ENCODE measurements at regions not wholly inside any gene's neighbourhood (a gene's known extent, or its start where the extent isn't known, plus 50 kb on each side); places are given as distances from the start of the nearest gene placed in this dataset.
"Not testable (repeated sequence)": the region's sequence is repeated elsewhere in the genome, so short reads cannot be mapped to it uniquely, and the experiment has no call there.

GRCh38 chr6:67952121-67952520 is 683.0 kb upstream of the ADGRB3 start:
- no peak overlapping the region for H3K27ac Mint-ChIP-seq
- H3K27me3 Mint-ChIP-seq, result no peaks in the 10 kb centered on the region
- DNase-seq, result no peak
- CTCF ChIA-PET, result no interaction called here
- H3K36me3 Mint-ChIP-seq (ENCODE audit: low read depth), result no peaks in the 10 kb centered on the region
- no peak overlapping the region for H3K4me3 Mint-ChIP-seq
- H3K4me1 Mint-ChIP-seq, result no peaks in the 10 kb centered on the region
- POLR2A ChIA-PET, result no interaction called here
- peaks cover 7% of the 10 kb centered on the region for H3K9me3 Mint-ChIP-seq

GRCh38 chr6:67947762-67948161 is 687.3 kb upstream of the ADGRB3 start:
- H3K27ac Mint-ChIP-seq; H3K36me3 Mint-ChIP-seq (ENCODE audit: low read depth); POLR2A ChIA-PET; H3K4me1 Mint-ChIP-seq; H3K4me3 Mint-ChIP-seq; H3K27me3 Mint-ChIP-seq; H3K9me3 Mint-ChIP-seq; CTCF ChIA-PET; DNase-seq: not testable (repeated sequence)

- H3K27me3 Mint-ChIP-seq, result no peaks in the 10 kb centered on the region
- H3K4me1 Mint-ChIP-seq, result no peaks in the 10 kb centered on the region
- CTCF ChIA-PET, result no interaction called here
- H3K9me3 Mint-ChIP-seq, result peaks cover 7% of the 10 kb centered on the region
- no peak for DNase-seq
- no peak overlapping the region for H3K4me3 Mint-ChIP-seq
- POLR2A ChIA-PET, result no interaction called here
- no peak overlapping the region for H3K27ac Mint-ChIP-seq
- H3K36me3 Mint-ChIP-seq (ENCODE audit: low read depth), result no peaks in the 10 kb centered on the region
Observed at GRCh38 chr6:67935976-67936477, 699.1 kb upstream of the ADGRB3 start.

GRCh38 chr6:67933278-67933677 is 701.8 kb upstream of the ADGRB3 start:
- no peaks in the 10 kb centered on the region for H3K36me3 Mint-ChIP-seq (ENCODE audit: low read depth)
- H3K9me3 Mint-ChIP-seq, result peaks cover 6% of the 10 kb centered on the region
- no peak overlapping the region for H3K27ac Mint-ChIP-seq

GRCh38 chr6:67922588-67922987 is 712.5 kb upstream of the ADGRB3 start:
- POLR2A ChIA-PET; H3K4me1 Mint-ChIP-seq; H3K27ac Mint-ChIP-seq; CTCF ChIA-PET; DNase-seq; H3K4me3 Mint-ChIP-seq; H3K36me3 Mint-ChIP-seq (ENCODE audit: low read depth); H3K27me3 Mint-ChIP-seq: not testable (repeated sequence)
- H3K9me3 Mint-ChIP-seq, result peaks cover 14% of the 10 kb centered on the region

More at GRCh38 chr6:67933278-67933677, 701.8 kb upstream of the ADGRB3 start:
- Mint-ChIP-seq H3K4me3 (no peak overlapping the region), H3K27me3 (no peaks in the 10 kb centered on the region), H3K4me1 (no peaks in the 10 kb centered on the region)
- CTCF ChIA-PET, result no interaction called here
- POLR2A ChIA-PET, result no interaction called here
- no peak for DNase-seq

- H3K36me3 Mint-ChIP-seq (ENCODE audit: low read depth); H3K27ac Mint-ChIP-seq; H3K4me1 Mint-ChIP-seq; H3K27me3 Mint-ChIP-seq; POLR2A ChIA-PET; CTCF ChIA-PET; DNase-seq; H3K4me3 Mint-ChIP-seq: not testable (repeated sequence)
- H3K9me3 Mint-ChIP-seq, result peaks cover 14% of the 10 kb centered on the region
Observed at GRCh38 chr6:67920040-67920439, 715.0 kb upstream of the ADGRB3 start.

GRCh38 chr6:67916399-67916798 is 718.7 kb upstream of the ADGRB3 start:
- H3K27me3 Mint-ChIP-seq, result no peaks in the 10 kb centered on the region
- H3K27ac Mint-ChIP-seq, result no peak overlapping the region
- H3K4me1 Mint-ChIP-seq, result no peaks in the 10 kb centered on the region
- POLR2A ChIA-PET, result no interaction called here
- DNase-seq, result no peak
- CTCF ChIA-PET, result no interaction called here
- no peak overlapping the region for H3K4me3 Mint-ChIP-seq
- H3K36me3 Mint-ChIP-seq (ENCODE audit: low read depth), result no peaks in the 10 kb centered on the region
- H3K9me3 Mint-ChIP-seq, result peaks cover 17% of the 10 kb centered on the region

GRCh38 chr6:67914419-67914818 is 720.7 kb upstream of the ADGRB3 start:
- no peaks in the 10 kb centered on the region for H3K27me3 Mint-ChIP-seq
- ChIA-PET POLR2A (no interaction called here), CTCF (no interaction called here)
- no peak for DNase-seq
- H3K9me3 Mint-ChIP-seq, result peaks cover 15% of the 10 kb centered on the region
- no peaks in the 10 kb centered on the region for H3K4me1 Mint-ChIP-seq
- no peak overlapping the region for H3K27ac Mint-ChIP-seq
- no peaks in the 10 kb centered on the region for H3K36me3 Mint-ChIP-seq (ENCODE audit: low read depth)
- H3K4me3 Mint-ChIP-seq, result no peak overlapping the region

GRCh38 chr6:67909354-67909753 is 725.7 kb upstream of the ADGRB3 start:
- Mint-ChIP-seq H3K36me3 (ENCODE audit: low read depth) (no peaks in the 10 kb centered on the region), H3K27me3 (no peaks in the 10 kb centered on the region), H3K4me1 (no peaks in the 10 kb centered on the region), H3K27ac (no peak overlapping the region), H3K9me3 (peaks cover 3% of the 10 kb centered on the region), H3K4me3 (no peak overlapping the region)
- DNase-seq, result no peak
- ChIA-PET POLR2A (no interaction called here), CTCF (no interaction called here)

- DNase-seq, result no peak
- Mint-ChIP-seq H3K9me3 (peaks cover 3% of the 10 kb centered on the region), H3K27me3 (no peaks in the 10 kb centered on the region), H3K4me1 (no peaks in the 10 kb centered on the region), H3K27ac (no peak overlapping the region), H3K4me3 (no peak overlapping the region), H3K36me3 (ENCODE audit: low read depth) (no peaks in the 10 kb centered on the region)
- ChIA-PET CTCF (no interaction called here), POLR2A (no interaction called here)
Observed at GRCh38 chr6:67908379-67908778, 726.7 kb upstream of the ADGRB3 start.

GRCh38 chr6:67904735-67905134 is 730.3 kb upstream of the ADGRB3 start:
- H3K9me3 Mint-ChIP-seq; H3K27me3 Mint-ChIP-seq; POLR2A ChIA-PET; CTCF ChIA-PET; H3K4me3 Mint-ChIP-seq; H3K4me1 Mint-ChIP-seq; DNase-seq; H3K36me3 Mint-ChIP-seq (ENCODE audit: low read depth); H3K27ac Mint-ChIP-seq: not testable (repeated sequence)

GRCh38 chr6:67898875-67899274 is 736.2 kb upstream of the ADGRB3 start:
- Mint-ChIP-seq H3K4me3 (no peak overlapping the region), H3K4me1 (no peaks in the 10 kb centered on the region), H3K27me3 (no peaks in the 10 kb centered on the region), H3K27ac (no peak overlapping the region), H3K9me3 (peaks cover 6% of the 10 kb centered on the region), H3K36me3 (ENCODE audit: low read depth) (no peaks in the 10 kb centered on the region)
- DNase-seq, result no peak
- ChIA-PET CTCF (no interaction called here), POLR2A (no interaction called here)

GRCh38 chr6:67897998-67898607 is 737.0 kb upstream of the ADGRB3 start:
- no peak for DNase-seq
- Mint-ChIP-seq H3K27ac (no peak overlapping the region), H3K4me3 (no peak overlapping the region), H3K9me3 (peaks cover 6% of the 10 kb centered on the region), H3K27me3 (no peaks in the 10 kb centered on the region), H3K36me3 (ENCODE audit: low read depth) (no peaks in the 10 kb centered on the region), H3K4me1 (no peaks in the 10 kb centered on the region)
- ChIA-PET CTCF (no interaction called here), POLR2A (no interaction called here)

- peaks cover 3% of the 10 kb centered on the region for H3K9me3 Mint-ChIP-seq
- no peak overlapping the region for H3K27ac Mint-ChIP-seq
- H3K4me3 Mint-ChIP-seq, result no peak overlapping the region
- POLR2A ChIA-PET, result no interaction called here
- no peaks in the 10 kb centered on the region for H3K36me3 Mint-ChIP-seq (ENCODE audit: low read depth)
- no peaks in the 10 kb centered on the region for H3K27me3 Mint-ChIP-seq
- DNase-seq, result no peak
- CTCF ChIA-PET, result no interaction called here
- H3K4me1 Mint-ChIP-seq, result no peaks in the 10 kb centered on the region
Observed at GRCh38 chr6:67896476-67896875, 738.6 kb upstream of the ADGRB3 start.

- Mint-ChIP-seq H3K27ac (no peak overlapping the region), H3K9me3 (peaks cover 15% of the 10 kb centered on the region), H3K4me3 (no peak overlapping the region), H3K27me3 (no peaks in the 10 kb centered on the region), H3K36me3 (ENCODE audit: low read depth) (no peaks in the 10 kb centered on the region), H3K4me1 (no peaks in the 10 kb centered on the region)
- DNase-seq, result no peak
- CTCF ChIA-PET, result no interaction called here
- POLR2A ChIA-PET, result no interaction called here
Observed at GRCh38 chr6:67889682-67889995, 745.4 kb upstream of the ADGRB3 start.
